GM21526 (cell line): ENCODE measurements at regions not wholly inside any gene's neighbourhood (a gene's known extent, or its start where the extent isn't known, plus 50 kb on each side); places are given as distances from the start of the nearest gene placed in this dataset.

Experiments
- ATAC-seq: cut with Tn5 transposase; IDR thresholded peaks from one replicate; pipeline ENCODE4 v1.9.1; 2021; ENCODE audit warnings: moderate library complexity; ENCODE audit not compliant: unreplicated experiment, low FRiP score

GRCh38 chr6:47934023-47934422 lies 152.2 kb downstream of the OPN5 start:
- ATAC-seq = no peak

- no peak for ATAC-seq
Measured at GRCh38 chr6:47932575-47932974, 150.7 kb downstream of the OPN5 start.

GRCh38 chr6:47924001-47924400 lies 142.2 kb downstream of the OPN5 start:
- ATAC-seq = no peak

- ATAC-seq = no peak
Measured at GRCh38 chr6:47922391-47922790, 140.6 kb downstream of the OPN5 start.

- no peak for ATAC-seq
Measured at GRCh38 chr6:47919875-47920274, 138.0 kb downstream of the OPN5 start.

- ATAC-seq = no peak
Measured at GRCh38 chr6:47917811-47918210, 136.0 kb downstream of the OPN5 start.

- ATAC-seq = no peak
Measured at GRCh38 chr6:47917202-47917601, 135.4 kb downstream of the OPN5 start.

GRCh38 chr6:47915017-47915416 lies 133.2 kb downstream of the OPN5 start:
- ATAC-seq = no peak

- no peak for ATAC-seq
Measured at GRCh38 chr6:47908271-47908670, 126.4 kb downstream of the OPN5 start.

- ATAC-seq = no peak
Measured at GRCh38 chr6:47905717-47906116, 123.9 kb downstream of the OPN5 start.

- ATAC-seq = no peak
Measured at GRCh38 chr6:47897247-47897646, 115.4 kb downstream of the OPN5 start.

GRCh38 chr6:47890326-47890875 lies 108.6 kb downstream of the OPN5 start:
- no peak for ATAC-seq

- ATAC-seq = no peak
Measured at GRCh38 chr6:47879015-47879414, 97.2 kb downstream of the OPN5 start.
